ENCODE measurements at regions not wholly inside any gene's neighbourhood (a gene's known extent, or its start where the extent isn't known, plus 50 kb on each side); places are given as distances from the start of the nearest gene placed in this dataset.

- WGBS, 2 donors: 86 to 89% methylated on average over 5 of the region's 5 CpGs
- no peak overlapping the region for H3K27ac ChIP-seq (ENCODE audit: low read depth in 2 of 2, low read length in 1 of 2)
- no peaks in the 10 kb centered on the region for H3K27me3 ChIP-seq (ENCODE audit: control insufficient read depth in 1 of 2, insufficient read depth in 2 of 2, low read length in 2 of 2)
- H3K9me3 ChIP-seq (ENCODE audit: control insufficient read depth in 2 of 2, insufficient read depth in 1 of 2, low read depth in 1 of 2, low read length in 1 of 2): no peaks in the 10 kb centered on the region
- H3K36me3 ChIP-seq (ENCODE audit: control insufficient read depth in 2 of 2, insufficient read depth in 2 of 2, low read length in 1 of 2): no peaks in the 10 kb centered on the region
- H3K4me1 ChIP-seq (ENCODE audit: control insufficient read depth in 2 of 2, insufficient read depth in 2 of 2, low read length in 1 of 2): peaks cover 0 to 5% of the 10 kb centered on the region in 2 donors
- no peak overlapping the region for H3K4me3 ChIP-seq (ENCODE audit: low read depth in 1 of 2, low read length in 2 of 2)
Measured at GRCh38 chr2:128836559-128837100, 518.0 kb upstream of the HS6ST1 start.

- 92 to 93% methylated on average over 5 of the region's 5 CpGs for WGBS, 2 donors
Measured at GRCh38 chr2:128838244-128838643, 519.6 kb upstream of the HS6ST1 start.

GRCh38 chr2:128841803-128842202 lies 523.1 kb upstream of the HS6ST1 start:
- Histone ChIP-seq H3K4me1 (ENCODE audit: control insufficient read depth in 2 of 2, insufficient read depth in 2 of 2, low read length in 1 of 2) (no peaks in the 10 kb centered on the region), H3K4me3 (ENCODE audit: low read depth in 1 of 2, low read length in 2 of 2) (no peak overlapping the region), H3K27ac (ENCODE audit: low read depth in 2 of 2, low read length in 1 of 2) (no peak overlapping the region), H3K9me3 (ENCODE audit: control insufficient read depth in 2 of 2, insufficient read depth in 1 of 2, low read depth in 1 of 2, low read length in 1 of 2) (no peaks in the 10 kb centered on the region), H3K36me3 (ENCODE audit: control insufficient read depth in 2 of 2, insufficient read depth in 2 of 2, low read length in 1 of 2) (no peaks in the 10 kb centered on the region), H3K27me3 (ENCODE audit: control insufficient read depth in 1 of 2, insufficient read depth in 2 of 2, low read length in 2 of 2) (no peaks in the 10 kb centered on the region)
- 40 to 53% methylated on average over 3 of the region's 3 CpGs for WGBS, 2 donors

More at GRCh38 chr2:128838244-128838643, 519.6 kb upstream of the HS6ST1 start:
- no peaks in the 10 kb centered on the region for H3K9me3 ChIP-seq (ENCODE audit: control insufficient read depth in 2 of 2, insufficient read depth in 1 of 2, low read depth in 1 of 2, low read length in 1 of 2)
- H3K36me3 ChIP-seq (ENCODE audit: control insufficient read depth in 2 of 2, insufficient read depth in 2 of 2, low read length in 1 of 2): no peaks in the 10 kb centered on the region
- H3K27ac ChIP-seq (ENCODE audit: low read depth in 2 of 2, low read length in 1 of 2): no peak overlapping the region
- H3K4me1 ChIP-seq (ENCODE audit: control insufficient read depth in 2 of 2, insufficient read depth in 2 of 2, low read length in 1 of 2): peaks cover 0 to 2% of the 10 kb centered on the region in 2 donors
- no peaks in the 10 kb centered on the region for H3K27me3 ChIP-seq (ENCODE audit: control insufficient read depth in 1 of 2, insufficient read depth in 2 of 2, low read length in 2 of 2)
- no peak overlapping the region for H3K4me3 ChIP-seq (ENCODE audit: low read depth in 1 of 2, low read length in 2 of 2)

GRCh38 chr2:128867311-128867710 lies 548.6 kb upstream of the HS6ST1 start:
- 46 to 71% methylated on average over 9 of the region's 9 CpGs for WGBS, 2 donors
- H3K4me3 ChIP-seq (ENCODE audit: low read depth in 1 of 2, low read length in 2 of 2): no peak overlapping the region
- no peaks in the 10 kb centered on the region for H3K36me3 ChIP-seq (ENCODE audit: control insufficient read depth in 2 of 2, insufficient read depth in 2 of 2, low read length in 1 of 2)
- no peaks in the 10 kb centered on the region for H3K4me1 ChIP-seq (ENCODE audit: control insufficient read depth in 2 of 2, insufficient read depth in 2 of 2, low read length in 1 of 2)
- H3K27ac ChIP-seq (ENCODE audit: low read depth in 2 of 2, low read length in 1 of 2): no peak overlapping the region
- H3K27me3 ChIP-seq (ENCODE audit: control insufficient read depth in 1 of 2, insufficient read depth in 2 of 2, low read length in 2 of 2): no peaks in the 10 kb centered on the region
- H3K9me3 ChIP-seq (ENCODE audit: control insufficient read depth in 2 of 2, insufficient read depth in 1 of 2, low read depth in 1 of 2, low read length in 1 of 2): no peaks in the 10 kb centered on the region

DNA sequence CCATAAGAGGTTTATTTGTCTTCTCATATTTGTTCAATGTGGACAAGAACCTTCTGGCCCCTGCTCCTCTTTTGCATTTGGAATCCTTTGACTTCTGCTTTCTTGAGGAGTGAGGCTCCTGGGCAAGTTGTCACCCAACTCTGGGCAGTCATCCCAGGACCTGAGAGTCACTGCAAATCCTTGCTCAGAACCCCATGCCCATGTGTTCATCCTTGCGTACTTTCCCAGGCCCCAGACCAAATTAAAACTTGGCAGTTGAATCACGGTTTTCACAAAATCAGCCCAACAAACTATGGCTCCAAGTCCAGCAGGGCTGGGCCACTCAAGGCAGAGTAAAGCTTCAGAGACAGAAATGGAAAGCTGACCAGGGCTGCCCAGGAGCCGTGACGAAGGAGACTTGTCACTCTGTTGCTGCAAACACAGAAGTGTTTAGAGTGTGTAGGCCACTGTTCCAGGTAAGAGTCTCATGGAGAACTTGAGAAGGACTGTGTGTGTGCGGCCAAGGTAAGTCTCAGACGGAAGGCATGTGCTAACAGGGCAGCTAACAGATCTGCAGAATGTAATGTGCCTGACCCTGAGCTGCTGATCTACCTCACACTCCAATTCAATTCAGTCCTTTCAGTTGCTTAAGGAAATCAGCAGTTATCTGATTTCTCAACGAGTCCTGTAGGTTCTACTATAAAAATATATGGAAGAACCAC lies 549.4 kb upstream of the HS6ST1 start:
- H3K27me3 ChIP-seq (ENCODE audit: control insufficient read depth in 1 of 2, insufficient read depth in 2 of 2, low read length in 2 of 2): no peaks in the 10 kb centered on the region
- H3K27ac ChIP-seq (ENCODE audit: low read depth in 2 of 2, low read length in 1 of 2): no peak overlapping the region
- no peaks in the 10 kb centered on the region for H3K36me3 ChIP-seq (ENCODE audit: control insufficient read depth in 2 of 2, insufficient read depth in 2 of 2, low read length in 1 of 2)
- no peaks in the 10 kb centered on the region for H3K9me3 ChIP-seq (ENCODE audit: control insufficient read depth in 2 of 2, insufficient read depth in 1 of 2, low read depth in 1 of 2, low read length in 1 of 2)
- 81 to 82% methylated on average over 7 of the region's 7 CpGs for WGBS, 2 donors
- H3K4me1 ChIP-seq (ENCODE audit: control insufficient read depth in 2 of 2, insufficient read depth in 2 of 2, low read length in 1 of 2): no peaks in the 10 kb centered on the region
- H3K4me3 ChIP-seq (ENCODE audit: low read depth in 1 of 2, low read length in 2 of 2): no peak overlapping the region

- Histone ChIP-seq H3K27me3 (ENCODE audit: control insufficient read depth in 1 of 2, insufficient read depth in 2 of 2, low read length in 2 of 2) (no peaks in the 10 kb centered on the region), H3K9me3 (ENCODE audit: control insufficient read depth in 2 of 2, insufficient read depth in 1 of 2, low read depth in 1 of 2, low read length in 1 of 2) (no peaks in the 10 kb centered on the region)
- 90 to 91% methylated on average over 7 of the region's 7 CpGs for WGBS, 2 donors
Measured at GRCh38 chr2:128868686-128869551, 550.3 kb upstream of the HS6ST1 start.

GRCh38 chr2:128874608-128875007 lies 555.9 kb upstream of the HS6ST1 start:
- WGBS, 2 donors: 80 to 91% methylated on average over 5 of the region's 5 CpGs
- peaks cover 0 to 3% of the 10 kb centered on the region in 2 donors for H3K9me3 ChIP-seq (ENCODE audit: control insufficient read depth in 2 of 2, insufficient read depth in 1 of 2, low read depth in 1 of 2, low read length in 1 of 2)
- H3K36me3 ChIP-seq (ENCODE audit: control insufficient read depth in 2 of 2, insufficient read depth in 2 of 2, low read length in 1 of 2): no peaks in the 10 kb centered on the region
- no peaks in the 10 kb centered on the region for H3K27me3 ChIP-seq (ENCODE audit: control insufficient read depth in 1 of 2, insufficient read depth in 2 of 2, low read length in 2 of 2)
- no peaks in the 10 kb centered on the region for H3K4me1 ChIP-seq (ENCODE audit: control insufficient read depth in 2 of 2, insufficient read depth in 2 of 2, low read length in 1 of 2)
- no peak overlapping the region for H3K27ac ChIP-seq (ENCODE audit: low read depth in 2 of 2, low read length in 1 of 2)
- H3K4me3 ChIP-seq (ENCODE audit: low read depth in 1 of 2, low read length in 2 of 2): no peak overlapping the region

More at GRCh38 chr2:128868686-128869551, 550.3 kb upstream of the HS6ST1 start:
- H3K27ac ChIP-seq (ENCODE audit: low read depth in 2 of 2, low read length in 1 of 2): no peak overlapping the region
- no peaks in the 10 kb centered on the region for H3K4me1 ChIP-seq (ENCODE audit: control insufficient read depth in 2 of 2, insufficient read depth in 2 of 2, low read length in 1 of 2)
- no peaks in the 10 kb centered on the region for H3K36me3 ChIP-seq (ENCODE audit: control insufficient read depth in 2 of 2, insufficient read depth in 2 of 2, low read length in 1 of 2)
- H3K4me3 ChIP-seq (ENCODE audit: low read depth in 1 of 2, low read length in 2 of 2): no peak overlapping the region

- H3K36me3 ChIP-seq (ENCODE audit: control insufficient read depth in 2 of 2, insufficient read depth in 2 of 2, low read length in 1 of 2): no peaks in the 10 kb centered on the region
- 70 to 75% methylated on average over 6 of the region's 6 CpGs for WGBS, 2 donors
- no peaks in the 10 kb centered on the region for H3K4me1 ChIP-seq (ENCODE audit: control insufficient read depth in 2 of 2, insufficient read depth in 2 of 2, low read length in 1 of 2)
Measured at GRCh38 chr2:128876986-128877983, 558.6 kb upstream of the HS6ST1 start.

DNA sequence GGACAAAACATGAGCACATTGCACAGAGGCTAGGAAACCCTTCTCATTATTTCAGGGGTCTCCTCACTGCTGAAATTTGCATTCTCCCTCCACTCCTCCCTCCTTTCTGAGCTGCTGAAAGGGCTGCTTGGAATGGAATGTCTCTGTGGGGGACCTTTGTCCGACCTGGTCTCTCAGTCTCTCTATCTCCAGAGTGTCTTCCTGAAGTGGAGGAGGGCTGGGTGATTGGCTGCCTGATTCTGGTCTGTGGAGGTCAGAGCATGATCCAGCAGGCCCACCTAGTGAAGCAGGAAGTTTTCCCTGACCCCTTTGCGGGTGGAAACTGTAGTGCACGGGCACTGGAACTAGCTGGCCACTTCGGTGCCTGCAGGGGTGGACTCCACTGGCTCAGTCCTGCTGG lies 560.5 kb upstream of the HS6ST1 start:
- no peaks in the 10 kb centered on the region for H3K4me1 ChIP-seq (ENCODE audit: control insufficient read depth in 2 of 2, insufficient read depth in 2 of 2, low read length in 1 of 2)
- H3K4me3 ChIP-seq (ENCODE audit: low read depth in 1 of 2, low read length in 2 of 2): no peak overlapping the region
- no peaks in the 10 kb centered on the region for H3K27me3 ChIP-seq (ENCODE audit: control insufficient read depth in 1 of 2, insufficient read depth in 2 of 2, low read length in 2 of 2)
- H3K36me3 ChIP-seq (ENCODE audit: control insufficient read depth in 2 of 2, insufficient read depth in 2 of 2, low read length in 1 of 2): no peaks in the 10 kb centered on the region
- H3K9me3 ChIP-seq (ENCODE audit: control insufficient read depth in 2 of 2, insufficient read depth in 1 of 2, low read depth in 1 of 2, low read length in 1 of 2): peaks cover 0 to 3% of the 10 kb centered on the region in 2 donors
- no peak overlapping the region for H3K27ac ChIP-seq (ENCODE audit: low read depth in 2 of 2, low read length in 1 of 2)
- 72 to 76% methylated on average over 4 of the region's 4 CpGs for WGBS, 2 donors

More at GRCh38 chr2:128876986-128877983, 558.6 kb upstream of the HS6ST1 start:
- Histone ChIP-seq H3K4me3 (ENCODE audit: low read depth in 1 of 2, low read length in 2 of 2) (no peak overlapping the region), H3K27ac (ENCODE audit: low read depth in 2 of 2, low read length in 1 of 2) (no peak overlapping the region), H3K9me3 (ENCODE audit: control insufficient read depth in 2 of 2, insufficient read depth in 1 of 2, low read depth in 1 of 2, low read length in 1 of 2) (peaks cover 0 to 3% of the 10 kb centered on the region in 2 donors), H3K27me3 (ENCODE audit: control insufficient read depth in 1 of 2, insufficient read depth in 2 of 2, low read length in 2 of 2) (no peaks in the 10 kb centered on the region)
